Mesenchymal stem cell (in vitro differentiated cells and primary cell): ENCODE measurements at regions not wholly inside any gene's neighbourhood (a gene's known extent, or its start where the extent isn't known, plus 50 kb on each side); places are given as distances from the start of the nearest gene placed in this dataset.

ENCODE experiments used
- DNase-seq: peaks from one replicate; pipeline ENCODE4 v3.0.0-alpha.2; 2013
- H2AFZ ChIP-seq: one replicate; pipeline ENCODE4 v1.6.1; 2013; ENCODE audit warnings: low read depth, mild to moderate bottlenecking, control low read depth, inconsistent platforms, low read length, moderate library complexity
- H2AK5ac ChIP-seq: 2 replicates; pipeline ENCODE4 v1.6.1; 2013; ENCODE audit warnings: low read length, moderate library complexity, mild to moderate bottlenecking, inconsistent platforms; ENCODE audit not compliant: severe bottlenecking
- H2BK120ac ChIP-seq: one replicate; pipeline ENCODE4 v1.6.1; 2013; ENCODE audit warnings: low read depth, mild to moderate bottlenecking, inconsistent platforms, low read length, moderate library complexity
- H2BK12ac ChIP-seq, 2 experiments: one replicate each; pipeline ENCODE4 v1.6.1; 2013; ENCODE audit warnings: inconsistent platforms in 2 of 2, low read length in 2 of 2, mild to moderate bottlenecking in 2 of 2, moderate library complexity in 2 of 2, control low read depth in 1 of 2
- H2BK15ac ChIP-seq: one replicate; pipeline ENCODE4 v1.6.1; 2013; ENCODE audit warnings: mild to moderate bottlenecking, low read depth, inconsistent platforms; ENCODE audit not compliant: poor library complexity, severe bottlenecking
- H2BK5ac ChIP-seq: 2 replicates; pipeline ENCODE4 v1.6.1; 2013; ENCODE audit warnings: low read depth, mild to moderate bottlenecking, low read length, control low read depth, inconsistent platforms; ENCODE audit not compliant: poor library complexity, severe bottlenecking
- H3K14ac ChIP-seq, 2 experiments: one replicate each; pipeline ENCODE4 v1.6.1; 2013; ENCODE audit warnings: inconsistent platforms in 2 of 2, low read length in 2 of 2, control low read depth in 1 of 2, mild to moderate bottlenecking in 1 of 2, moderate library complexity in 1 of 2
- H3K18ac ChIP-seq, 2 experiments: one replicate each; pipeline ENCODE4 v1.6.1; 2013; ENCODE audit warnings: inconsistent platforms in 2 of 2, low read length in 2 of 2, control low read depth in 1 of 2, low read depth in 1 of 2, mild to moderate bottlenecking in 1 of 2
- H3K23ac ChIP-seq, 2 experiments: one replicate each; pipeline ENCODE4 v1.6.1; 2013; ENCODE audit warnings: inconsistent platforms in 2 of 2, low read length in 2 of 2, mild to moderate bottlenecking in 2 of 2, moderate library complexity in 2 of 2, control low read depth in 1 of 2
- H3K27ac ChIP-seq: 2 replicates; pipeline ENCODE4 v1.5.1; 2013; ENCODE audit warnings: mild to moderate bottlenecking, moderate library complexity, low read length, control low read depth, inconsistent platforms; ENCODE audit not compliant: poor library complexity, severe bottlenecking
- H3K27me3 ChIP-seq, 2 experiments: 2 replicates each; pipeline versions ENCODE4 v1.6.1 to v1.7.0; 2013; ENCODE audit warnings: low read length in 2 of 2, mild to moderate bottlenecking in 2 of 2, moderate library complexity in 2 of 2, control low read depth in 1 of 2, inconsistent platforms in 1 of 2; ENCODE audit not compliant: control insufficient read depth in 1 of 2, insufficient read depth in 1 of 2
- H3K36me3 ChIP-seq, 2 experiments: 2 replicates each; pipeline versions ENCODE4 v1.6.1 to v1.7.0; 2013; ENCODE audit warnings: low read length in 2 of 2, control low read depth in 1 of 2, inconsistent platforms in 1 of 2, low read depth in 1 of 2, mild to moderate bottlenecking in 1 of 2; ENCODE audit not compliant: insufficient read depth in 2 of 2, control insufficient read depth in 1 of 2
- H3K4ac ChIP-seq, 2 experiments: one replicate each; pipeline ENCODE4 v1.6.1; 2013; ENCODE audit warnings: inconsistent platforms in 2 of 2, low read length in 2 of 2, mild to moderate bottlenecking in 2 of 2, moderate library complexity in 2 of 2, control low read depth in 1 of 2, low read depth in 1 of 2
- H3K4me1 ChIP-seq: 2 replicates; pipeline ENCODE4 v1.6.1; 2013; ENCODE audit warnings: low read depth, low read length, control low read depth; ENCODE audit not compliant: control insufficient read depth, insufficient read depth
- H3K4me2 ChIP-seq: 2 replicates; pipeline ENCODE4 v1.6.1; 2013; ENCODE audit warnings: low read length, mild to moderate bottlenecking, inconsistent platforms; ENCODE audit not compliant: poor library complexity, severe bottlenecking
- H3K4me3 ChIP-seq, 2 experiments: 2 replicates each; pipeline versions ENCODE4 v1.5.1 to v1.7.0; 2013; ENCODE audit warnings: low read length in 2 of 2, mild to moderate bottlenecking in 2 of 2, control low read depth in 1 of 2, low read depth in 1 of 2; ENCODE audit not compliant: insufficient read depth in 1 of 2
- H3K79me1 ChIP-seq: replicated peaks from 2 replicates; pipeline ENCODE4 v1.6.1; 2013; ENCODE audit warnings: mild to moderate bottlenecking, control low read depth, low read length, inconsistent platforms; ENCODE audit not compliant: poor library complexity, severe bottlenecking
- H3K9ac ChIP-seq: 2 replicates; pipeline ENCODE4 v1.7.0; 2013; ENCODE audit warnings: mild to moderate bottlenecking, low read length, moderate library complexity
- H3K9me3 ChIP-seq: 2 replicates; pipeline ENCODE4 v1.7.0; 2013; ENCODE audit warnings: mild to moderate bottlenecking, low read length; ENCODE audit not compliant: control insufficient read depth
- H4K8ac ChIP-seq: one replicate; pipeline ENCODE4 v1.6.1; 2013; ENCODE audit warnings: inconsistent platforms, mild to moderate bottlenecking, low read length, moderate library complexity
- H4K91ac ChIP-seq: one replicate; pipeline ENCODE4 v1.6.1; 2013; ENCODE audit warnings: mild to moderate bottlenecking, low read length, inconsistent platforms
- WGBS: methylation state at CpG from one replicate; pipeline ENCODE4 v1.1.7; 2013; ENCODE audit warnings: mixed read lengths; 5-methylcytosine and 5-hydroxymethylcytosine counted together

DNA sequence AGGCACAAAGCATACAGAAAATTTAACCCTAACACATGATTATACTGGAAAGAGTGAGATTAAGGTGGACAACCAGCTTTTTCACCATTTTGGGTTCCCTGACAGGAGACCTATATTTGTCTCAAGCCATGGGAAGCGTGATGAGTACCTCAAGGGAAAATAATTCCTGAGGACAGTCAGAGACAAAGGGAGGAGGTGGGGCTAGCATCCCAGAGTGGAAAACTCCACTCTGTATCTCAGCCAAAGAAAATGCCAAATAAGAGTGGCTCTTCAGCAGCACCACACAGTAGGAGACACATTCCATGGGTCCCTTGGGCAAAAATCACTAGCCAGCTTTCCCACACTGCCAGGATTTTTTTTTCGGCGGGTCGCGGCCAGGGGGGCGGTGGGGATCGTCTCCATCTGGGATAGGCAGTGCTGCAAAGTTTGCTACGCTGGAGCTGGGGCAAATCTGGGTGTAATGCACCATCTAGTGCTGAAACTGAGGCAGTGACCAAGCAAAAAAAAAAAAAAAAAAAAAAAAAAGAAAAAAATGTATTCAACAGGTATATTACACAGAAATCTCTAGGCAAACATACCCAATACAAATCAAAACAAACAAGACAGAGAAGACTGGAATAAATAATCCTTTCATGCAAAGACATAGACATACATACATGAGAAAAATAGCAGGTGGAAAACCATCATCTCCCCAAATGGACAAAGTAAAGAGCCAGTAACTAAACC lies 77.3 kb upstream of the SLC35F1 start:
- peak overlapping the region; percentile 91 for H2AFZ ChIP-seq
- peak overlapping the region; percentile 92 for H3K4me2 ChIP-seq
- H2BK120ac ChIP-seq, result no peak overlapping the region
- peak overlapping the region; percentile 25 for H2BK5ac ChIP-seq
- H3K9ac ChIP-seq, result peak overlapping the region; percentile 53
- H3K27ac ChIP-seq, result peak overlapping the region; percentile 47
- no peak overlapping the region for H4K91ac ChIP-seq
- H3K9me3 ChIP-seq, result no peaks in the 10 kb centered on the region
- H3K4ac ChIP-seq, result no peak overlapping the region
- H3K23ac ChIP-seq, result no peak overlapping the region
- H3K79me1 ChIP-seq, result no peaks in the 10 kb centered on the region
- no peak overlapping the region for H2AK5ac ChIP-seq
- peak overlapping the region in 1 of 2 experiments; percentile 42 for H2BK12ac ChIP-seq
- no peak overlapping the region for H3K14ac ChIP-seq
- H3K18ac ChIP-seq, result no peak overlapping the region
- DNase-seq, result peak; percentile 59
- peak overlapping the region; percentile 59 to 72 for H3K4me3 ChIP-seq
- H2BK15ac ChIP-seq, result no peak overlapping the region
- H3K4me1 ChIP-seq, result no peaks in the 10 kb centered on the region
- H4K8ac ChIP-seq, result no peak overlapping the region
- H3K27me3 ChIP-seq, result no peaks in the 10 kb centered on the region
- 2% methylated on average over 8 of the region's 8 CpGs for WGBS
- no peaks in the 10 kb centered on the region for H3K36me3 ChIP-seq

GRCh38 chr6:117837261-117837660 lies 69.8 kb upstream of the SLC35F1 start:
- Histone ChIP-seq H3K36me3 (no peaks in the 10 kb centered on the region), H3K4ac (no peak overlapping the region), H3K4me2 (no peak overlapping the region), H3K4me1 (no peaks in the 10 kb centered on the region), H2BK12ac (no peak overlapping the region), H2BK15ac (no peak overlapping the region), H4K91ac (no peak overlapping the region), H3K27me3 (no peaks in the 10 kb centered on the region), H2BK5ac (no peak overlapping the region), H3K18ac (no peak overlapping the region), H2AK5ac (no peak overlapping the region), H2AFZ (no peak overlapping the region), H3K9me3 (no peaks in the 10 kb centered on the region), H3K9ac (no peak overlapping the region), H3K4me3 (no peak overlapping the region), H3K23ac (no peak overlapping the region), H3K79me1 (no peaks in the 10 kb centered on the region), H4K8ac (no peak overlapping the region), H3K14ac (no peak overlapping the region), H3K27ac (no peak overlapping the region), H2BK120ac (no peak overlapping the region)
- 61% methylated on average over 2 of the region's 3 CpGs for WGBS
- DNase-seq, result no peak

DNA sequence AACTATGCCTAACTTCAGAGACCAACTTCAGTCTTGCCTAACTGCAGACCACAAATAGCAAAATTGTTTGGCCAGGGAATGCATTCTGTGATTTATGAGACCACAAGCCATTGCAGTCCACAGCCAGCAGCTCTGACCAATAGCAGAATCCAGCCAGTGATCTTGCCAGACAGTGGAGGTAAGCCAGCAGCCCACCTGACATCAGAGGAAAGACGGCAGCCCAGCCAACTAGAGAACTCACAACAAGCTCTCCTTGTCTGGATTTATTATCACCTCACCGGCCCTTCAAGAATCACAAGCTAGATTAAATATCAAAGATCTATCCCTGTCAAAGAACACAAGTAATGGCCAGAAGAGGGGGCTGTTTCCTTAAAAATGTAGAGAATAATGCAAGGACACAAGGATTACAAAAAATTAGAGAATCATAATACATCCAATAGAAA lies 66.5 kb upstream of the SLC35F1 start:
- WGBS, result 0% methylated on average over 1 of the region's 2 CpGs
- H3K18ac ChIP-seq, result no peak overlapping the region
- H4K91ac ChIP-seq, result no peak overlapping the region
- H2BK120ac ChIP-seq, result no peak overlapping the region
- peak; percentile 57 for DNase-seq
- no peak overlapping the region for H2AFZ ChIP-seq
- no peak overlapping the region for H2BK12ac ChIP-seq
- no peaks in the 10 kb centered on the region for H3K79me1 ChIP-seq
- no peaks in the 10 kb centered on the region for H3K27me3 ChIP-seq
- peaks cover 2% of the 10 kb centered on the region for H3K9me3 ChIP-seq
- no peak overlapping the region for H3K4ac ChIP-seq
- H3K36me3 ChIP-seq, result no peaks in the 10 kb centered on the region
- no peaks in the 10 kb centered on the region for H3K4me1 ChIP-seq
- no peak overlapping the region for H4K8ac ChIP-seq
- H3K4me3 ChIP-seq, result no peak overlapping the region
- no peak overlapping the region for H3K9ac ChIP-seq
- no peak overlapping the region for H3K14ac ChIP-seq
- no peak overlapping the region for H3K4me2 ChIP-seq
- H2BK5ac ChIP-seq, result no peak overlapping the region
- no peak overlapping the region for H2BK15ac ChIP-seq
- H3K27ac ChIP-seq, result no peak overlapping the region
- H3K23ac ChIP-seq, result no peak overlapping the region
- H2AK5ac ChIP-seq, result no peak overlapping the region

- H2BK12ac ChIP-seq, result no peak overlapping the region
- H3K9me3 ChIP-seq, result peaks cover 2% of the 10 kb centered on the region
- no peaks in the 10 kb centered on the region for H3K36me3 ChIP-seq
- H4K91ac ChIP-seq, result no peak overlapping the region
- H3K79me1 ChIP-seq, result no peaks in the 10 kb centered on the region
- H2BK5ac ChIP-seq, result no peak overlapping the region
- no peak overlapping the region for H3K23ac ChIP-seq
- H3K27me3 ChIP-seq, result no peaks in the 10 kb centered on the region
- H3K4ac ChIP-seq, result no peak overlapping the region
- no peak overlapping the region for H3K27ac ChIP-seq
- no peak overlapping the region for H3K18ac ChIP-seq
- H3K4me3 ChIP-seq, result no peak overlapping the region
- no peak for DNase-seq
- no peak overlapping the region for H2BK120ac ChIP-seq
- H3K4me1 ChIP-seq, result no peaks in the 10 kb centered on the region
- no peak overlapping the region for H3K9ac ChIP-seq
- no peak overlapping the region for H3K4me2 ChIP-seq
- no peak overlapping the region for H4K8ac ChIP-seq
- no peak overlapping the region for H2BK15ac ChIP-seq
- H2AK5ac ChIP-seq, result no peak overlapping the region
- H2AFZ ChIP-seq, result no peak overlapping the region
- H3K14ac ChIP-seq, result no peak overlapping the region
Observed at GRCh38 chr6:117847912-117848311, 59.2 kb upstream of the SLC35F1 start.
